ENCODE measurements at regions not wholly inside any gene's neighbourhood (a gene's known extent, or its start where the extent isn't known, plus 50 kb on each side); places are given as distances from the start of the nearest gene placed in this dataset.
A peak's percentile ranks its signal among the peaks of the same experiment; 100 is the strongest.

- H3K27me3 ChIP-seq (ENCODE audit: control insufficient read depth in 1 of 2, insufficient read depth in 2 of 2, low read length in 1 of 2), result no peaks in the 10 kb centered on the region
- no peak overlapping the region for H3K27ac ChIP-seq (ENCODE audit: low read depth in 1 of 2, low read length in 2 of 2)
- intact Hi-C loops (cut with DNase I), result loop anchor here in 1 of 2 donors (5.0 kb wide), 1 partner anchor 456 kb away; no protein-coding TSS in a partner anchor
- H3K9me3 ChIP-seq (ENCODE audit: control insufficient read depth, low read length), result no peaks in the 10 kb centered on the region
- ATAC-seq (ENCODE audit: low FRiP score) (peak; percentile 70), DNase-seq (no peak)
- H3K4me1 ChIP-seq (ENCODE audit: control insufficient read depth in 1 of 2, insufficient read depth in 2 of 2, low read length in 2 of 2), result no peaks in the 10 kb centered on the region
- H3K36me3 ChIP-seq (ENCODE audit: control insufficient read depth in 1 of 2, insufficient read depth in 2 of 2, low read length in 1 of 2), result no peaks in the 10 kb centered on the region
- WGBS, 2 donors, result 46 to 64% methylated on average over 3 of the region's 3 CpGs
- no peak overlapping the region for H3K4me3 ChIP-seq (ENCODE audit: low read length in 2 of 2)
Measured at GRCh38 chr1:172746091-172746949, 87.4 kb downstream of the FASLG start.

GRCh38 chr1:172748201-172748600, 89.3 kb downstream of the FASLG start:
- H3K36me3 ChIP-seq (ENCODE audit: control insufficient read depth in 1 of 2, insufficient read depth in 2 of 2, low read length in 1 of 2), result no peaks in the 10 kb centered on the region
- H3K9me3 ChIP-seq (ENCODE audit: control insufficient read depth, low read length), result no peaks in the 10 kb centered on the region
- intact Hi-C loops (cut with DNase I), result loop anchor here in 1 of 2 donors (5.0 kb wide), 1 partner anchor 454 kb away; no protein-coding TSS in a partner anchor
- WGBS, 2 donors, result 91 to 96% methylated on average over 24 of the region's 24 CpGs
- ATAC-seq (ENCODE audit: low FRiP score) (no peak), DNase-seq (no peak)
- no peak overlapping the region for H3K4me3 ChIP-seq (ENCODE audit: low read length in 2 of 2)
- no peaks in the 10 kb centered on the region for H3K27me3 ChIP-seq (ENCODE audit: control insufficient read depth in 1 of 2, insufficient read depth in 2 of 2, low read length in 1 of 2)
- no peaks in the 10 kb centered on the region for H3K4me1 ChIP-seq (ENCODE audit: control insufficient read depth in 1 of 2, insufficient read depth in 2 of 2, low read length in 2 of 2)
- no peak overlapping the region for H3K27ac ChIP-seq (ENCODE audit: low read depth in 1 of 2, low read length in 2 of 2)

- ATAC-seq (ENCODE audit: low FRiP score) (no peak), DNase-seq (no peak)
- Histone ChIP-seq H3K27ac (ENCODE audit: low read depth in 1 of 2, low read length in 2 of 2) (no peak overlapping the region), H3K27me3 (ENCODE audit: control insufficient read depth in 1 of 2, insufficient read depth in 2 of 2, low read length in 1 of 2) (no peaks in the 10 kb centered on the region), H3K4me1 (ENCODE audit: control insufficient read depth in 1 of 2, insufficient read depth in 2 of 2, low read length in 2 of 2) (no peaks in the 10 kb centered on the region), H3K9me3 (ENCODE audit: control insufficient read depth, low read length) (no peaks in the 10 kb centered on the region), H3K4me3 (ENCODE audit: low read length in 2 of 2) (no peak overlapping the region), H3K36me3 (ENCODE audit: control insufficient read depth in 1 of 2, insufficient read depth in 2 of 2, low read length in 1 of 2) (no peaks in the 10 kb centered on the region)
- 84 to 86% methylated on average over 1 of the region's 1 CpG for WGBS, 2 donors
- intact Hi-C loops (cut with DNase I), result no loop called here
Measured at GRCh38 chr1:172751683-172752082, 92.8 kb downstream of the FASLG start.

- no peak overlapping the region for H3K4me3 ChIP-seq (ENCODE audit: low read length in 2 of 2)
- H3K27me3 ChIP-seq (ENCODE audit: control insufficient read depth in 1 of 2, insufficient read depth in 2 of 2, low read length in 1 of 2), result no peaks in the 10 kb centered on the region
- intact Hi-C loops (cut with DNase I), result no loop called here
- H3K4me1 ChIP-seq (ENCODE audit: control insufficient read depth in 1 of 2, insufficient read depth in 2 of 2, low read length in 2 of 2), result no peaks in the 10 kb centered on the region
- H3K36me3 ChIP-seq (ENCODE audit: control insufficient read depth in 1 of 2, insufficient read depth in 2 of 2, low read length in 1 of 2), result no peaks in the 10 kb centered on the region
- H3K9me3 ChIP-seq (ENCODE audit: control insufficient read depth, low read length), result no peaks in the 10 kb centered on the region
- no peak overlapping the region for H3K27ac ChIP-seq (ENCODE audit: low read depth in 1 of 2, low read length in 2 of 2)
- WGBS, 2 donors, result 38 to 51% methylated on average over 2 of the region's 2 CpGs
- no peak for DNase-seq
- ATAC-seq (ENCODE audit: low FRiP score), result no peak
Measured at GRCh38 chr1:172753964-172754363, 95.1 kb downstream of the FASLG start.

GRCh38 chr1:172754609-172755008, 95.7 kb downstream of the FASLG start:
- Histone ChIP-seq H3K36me3 (ENCODE audit: control insufficient read depth in 1 of 2, insufficient read depth in 2 of 2, low read length in 1 of 2) (no peaks in the 10 kb centered on the region), H3K9me3 (ENCODE audit: control insufficient read depth, low read length) (no peaks in the 10 kb centered on the region), H3K27ac (ENCODE audit: low read depth in 1 of 2, low read length in 2 of 2) (no peak overlapping the region), H3K4me3 (ENCODE audit: low read length in 2 of 2) (no peak overlapping the region), H3K4me1 (ENCODE audit: control insufficient read depth in 1 of 2, insufficient read depth in 2 of 2, low read length in 2 of 2) (no peaks in the 10 kb centered on the region), H3K27me3 (ENCODE audit: control insufficient read depth in 1 of 2, insufficient read depth in 2 of 2, low read length in 1 of 2) (no peaks in the 10 kb centered on the region)
- DNase-seq, result no peak
- no peak for ATAC-seq (ENCODE audit: low FRiP score)
- intact Hi-C loops (cut with DNase I), result no loop called here
- WGBS, 2 donors, result 80 to 84% methylated on average over 1 of the region's 1 CpG

GRCh38 chr1:172755099-172755498, 96.2 kb downstream of the FASLG start:
- no peak for ATAC-seq (ENCODE audit: low FRiP score)
- no peak overlapping the region for H3K27ac ChIP-seq (ENCODE audit: low read depth in 1 of 2, low read length in 2 of 2)
- 70 to 81% methylated on average over 7 of the region's 7 CpGs for WGBS, 2 donors

DNA sequence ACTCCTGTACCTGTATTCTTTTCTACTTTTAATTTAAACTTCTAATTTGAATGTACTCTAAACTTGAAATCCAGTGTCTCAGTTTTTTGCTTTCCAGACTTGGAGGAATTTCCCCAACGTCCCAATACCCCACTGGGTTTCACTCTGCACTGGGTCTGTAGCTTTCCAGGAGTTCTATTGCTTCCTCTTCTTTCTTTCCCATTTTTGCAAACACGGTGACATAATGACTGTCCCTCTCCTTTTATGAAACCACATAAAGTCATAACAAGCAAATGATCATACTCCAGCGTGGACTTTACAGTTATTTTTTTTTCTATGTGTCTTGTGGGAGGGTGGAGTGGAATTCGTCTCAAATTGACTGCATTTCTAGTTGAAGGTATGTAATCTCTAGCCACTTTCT, 97.1 kb downstream of the FASLG start:
- ATAC-seq (ENCODE audit: low FRiP score), result no peak

More at GRCh38 chr1:172755099-172755498, 96.2 kb downstream of the FASLG start:
- DNase-seq, result no peak
- Histone ChIP-seq H3K27me3 (ENCODE audit: control insufficient read depth in 1 of 2, insufficient read depth in 2 of 2, low read length in 1 of 2) (no peaks in the 10 kb centered on the region), H3K4me3 (ENCODE audit: low read length in 2 of 2) (no peak overlapping the region), H3K36me3 (ENCODE audit: control insufficient read depth in 1 of 2, insufficient read depth in 2 of 2, low read length in 1 of 2) (no peaks in the 10 kb centered on the region), H3K9me3 (ENCODE audit: control insufficient read depth, low read length) (no peaks in the 10 kb centered on the region), H3K4me1 (ENCODE audit: control insufficient read depth in 1 of 2, insufficient read depth in 2 of 2, low read length in 2 of 2) (no peaks in the 10 kb centered on the region)
- intact Hi-C loops (cut with DNase I), result no loop called here

DNA sequence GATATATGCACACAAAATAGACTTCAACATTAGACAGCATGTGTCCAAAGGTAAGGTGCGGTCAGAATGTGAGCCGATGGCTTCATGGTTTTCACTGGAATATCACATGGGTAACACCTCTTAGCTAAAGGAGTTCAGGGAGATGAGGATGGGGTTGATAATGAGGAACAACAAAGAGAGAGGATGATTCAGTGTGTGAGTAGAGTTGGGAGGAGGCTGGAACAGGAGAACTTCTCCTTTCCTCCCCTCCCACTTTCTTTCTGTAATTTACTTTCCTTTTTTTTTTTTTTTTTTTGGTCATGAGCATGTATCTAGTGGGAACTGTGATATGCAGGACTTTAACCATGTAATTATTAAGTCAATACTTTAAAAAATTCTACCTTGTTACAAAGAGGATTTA, 99.4 kb downstream of the FASLG start:
- H3K27ac ChIP-seq (ENCODE audit: low read depth in 1 of 2, low read length in 2 of 2), result no peak overlapping the region
- no peaks in the 10 kb centered on the region for H3K4me1 ChIP-seq (ENCODE audit: control insufficient read depth in 1 of 2, insufficient read depth in 2 of 2, low read length in 2 of 2)
- ATAC-seq (ENCODE audit: low FRiP score) (no peak), DNase-seq (no peak)
- WGBS, 2 donors, result 93 to 97% methylated on average over 2 of the region's 2 CpGs
- H3K36me3 ChIP-seq (ENCODE audit: control insufficient read depth in 1 of 2, insufficient read depth in 2 of 2, low read length in 1 of 2), result no peaks in the 10 kb centered on the region
- H3K4me3 ChIP-seq (ENCODE audit: low read length in 2 of 2), result no peak overlapping the region
- no peaks in the 10 kb centered on the region for H3K9me3 ChIP-seq (ENCODE audit: control insufficient read depth, low read length)
- intact Hi-C loops (cut with DNase I), result no loop called here
- no peaks in the 10 kb centered on the region for H3K27me3 ChIP-seq (ENCODE audit: control insufficient read depth in 1 of 2, insufficient read depth in 2 of 2, low read length in 1 of 2)

More for the DNA sequence above, 97.1 kb downstream of the FASLG start:
- no peak for DNase-seq
- whole genome bisulfite sequencing, 2 donors, result 41 to 51% methylated on average over 4 of the region's 4 CpGs
- H3K4me1 ChIP-seq (ENCODE audit: control insufficient read depth in 1 of 2, insufficient read depth in 2 of 2, low read length in 2 of 2), result no peaks in the 10 kb centered on the region
- no peaks in the 10 kb centered on the region for H3K36me3 ChIP-seq (ENCODE audit: control insufficient read depth in 1 of 2, insufficient read depth in 2 of 2, low read length in 1 of 2)
- H3K4me3 ChIP-seq (ENCODE audit: low read length in 2 of 2), result no peak overlapping the region
- H3K9me3 ChIP-seq (ENCODE audit: control insufficient read depth, low read length), result no peaks in the 10 kb centered on the region
- H3K27me3 ChIP-seq (ENCODE audit: control insufficient read depth in 1 of 2, insufficient read depth in 2 of 2, low read length in 1 of 2), result no peaks in the 10 kb centered on the region
- no peak overlapping the region for H3K27ac ChIP-seq (ENCODE audit: low read depth in 1 of 2, low read length in 2 of 2)
- intact Hi-C loops (cut with DNase I), result no loop called here

DNA sequence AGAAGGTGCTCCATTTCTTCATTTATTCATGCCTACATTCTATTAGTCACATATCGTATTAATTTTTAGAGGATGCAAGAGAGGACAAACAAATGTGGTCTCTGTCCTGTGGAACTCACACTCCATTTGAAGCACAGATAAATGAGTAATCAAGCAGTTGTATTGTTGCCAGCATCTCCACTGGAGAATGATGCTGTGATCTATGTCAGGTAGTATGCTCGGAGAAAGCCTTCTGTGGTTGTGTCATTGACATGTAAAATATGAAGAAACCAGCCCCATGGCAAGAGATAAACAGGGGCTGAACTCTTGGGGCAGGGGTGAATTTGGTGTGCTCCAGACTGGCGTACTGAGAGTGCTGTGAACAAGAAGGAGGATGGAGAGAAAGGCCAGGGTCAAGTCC, 101.2 kb downstream of the FASLG start:
- H3K27ac ChIP-seq (ENCODE audit: low read depth in 1 of 2, low read length in 2 of 2), result no peak overlapping the region
- H3K4me3 ChIP-seq (ENCODE audit: low read length in 2 of 2), result no peak overlapping the region
- H3K36me3 ChIP-seq (ENCODE audit: control insufficient read depth in 1 of 2, insufficient read depth in 2 of 2, low read length in 1 of 2), result no peaks in the 10 kb centered on the region
- H3K9me3 ChIP-seq (ENCODE audit: control insufficient read depth, low read length), result no peaks in the 10 kb centered on the region
- intact Hi-C loops (cut with DNase I), result no loop called here
- no peak for DNase-seq
- 75 to 82% methylated on average over 3 of the region's 3 CpGs for WGBS, 2 donors
- H3K27me3 ChIP-seq (ENCODE audit: control insufficient read depth in 1 of 2, insufficient read depth in 2 of 2, low read length in 1 of 2), result no peaks in the 10 kb centered on the region
- H3K4me1 ChIP-seq (ENCODE audit: control insufficient read depth in 1 of 2, insufficient read depth in 2 of 2, low read length in 2 of 2), result no peaks in the 10 kb centered on the region
- no peak for ATAC-seq (ENCODE audit: low FRiP score)
